ENCODE measurements at regions not wholly inside any gene's neighbourhood (a gene's known extent, or its start where the extent isn't known, plus 50 kb on each side); places are given as distances from the start of the nearest gene placed in this dataset.
"Not testable (repeated sequence)": the region's sequence is repeated elsewhere in the genome, so short reads cannot be mapped to it uniquely, and the experiment has no call there.

DNA sequence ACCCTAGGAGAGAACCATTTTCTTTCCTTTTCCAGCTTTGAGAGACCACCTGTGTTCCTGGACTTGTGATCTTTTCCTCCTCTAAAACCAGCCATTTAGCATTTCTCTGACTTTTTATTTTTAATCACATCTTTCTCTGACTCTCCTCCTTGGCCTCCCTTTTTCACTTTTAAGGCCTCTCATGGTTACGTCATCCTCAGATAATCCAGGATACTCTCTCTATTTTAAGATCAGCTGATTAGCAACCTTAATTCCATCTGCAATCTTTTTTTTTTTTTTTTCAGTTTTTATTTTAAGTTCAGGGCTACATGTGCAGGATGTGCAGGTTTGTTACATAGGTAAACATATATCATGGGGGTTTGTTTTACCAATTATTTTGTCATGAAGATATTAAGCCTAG lies 54.0 kb downstream of the RFPL4B start:
- no peak for DNase-seq (ENCODE audit: low read depth)

DNA sequence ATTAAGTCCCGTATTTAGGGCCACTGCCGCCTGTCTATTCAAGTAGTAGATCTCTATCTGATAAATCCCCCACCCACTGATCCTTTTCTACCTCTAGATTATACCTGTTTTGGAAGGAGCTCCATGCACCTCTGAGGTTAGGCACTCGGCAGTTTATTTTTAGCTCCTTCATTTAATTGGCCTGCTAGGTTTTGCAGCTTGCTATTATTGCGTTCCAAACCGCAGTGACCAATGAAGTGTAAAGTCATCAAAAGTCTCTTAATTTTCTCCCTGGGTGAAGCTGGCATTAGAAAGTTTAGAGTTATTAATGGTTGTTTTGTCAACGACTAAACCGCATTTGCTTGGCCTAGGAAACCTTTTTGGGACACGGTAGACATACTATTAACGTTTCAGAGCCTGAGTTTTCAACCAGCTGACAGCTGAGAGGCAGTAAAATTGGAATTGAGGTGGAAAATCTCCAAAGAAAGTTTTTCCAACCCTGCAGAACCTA lies 60.0 kb downstream of the RFPL4B start:
- DNase-seq (ENCODE audit: low read depth) = no peak

DNA sequence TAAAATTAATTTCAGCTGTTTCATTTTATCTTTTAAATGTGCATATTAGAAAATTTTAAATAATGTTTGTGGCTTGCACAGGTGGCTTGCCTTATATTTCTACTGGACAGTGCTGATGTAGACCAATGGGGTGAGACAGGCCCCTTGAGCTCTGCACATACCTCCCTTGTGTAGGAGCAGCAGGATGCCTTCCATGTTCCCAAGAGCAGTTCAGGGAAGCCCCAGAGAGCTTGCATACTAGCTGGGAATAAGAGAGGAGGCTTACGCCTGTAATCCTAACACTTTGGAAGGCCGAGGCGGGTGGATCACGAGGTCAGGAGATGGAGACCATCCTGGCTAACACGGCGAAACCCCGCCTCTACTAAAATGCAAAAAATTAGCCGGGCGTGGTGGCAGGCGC lies 61.4 kb downstream of the RFPL4B start:
- no peak for DNase-seq (ENCODE audit: low read depth)

DNA sequence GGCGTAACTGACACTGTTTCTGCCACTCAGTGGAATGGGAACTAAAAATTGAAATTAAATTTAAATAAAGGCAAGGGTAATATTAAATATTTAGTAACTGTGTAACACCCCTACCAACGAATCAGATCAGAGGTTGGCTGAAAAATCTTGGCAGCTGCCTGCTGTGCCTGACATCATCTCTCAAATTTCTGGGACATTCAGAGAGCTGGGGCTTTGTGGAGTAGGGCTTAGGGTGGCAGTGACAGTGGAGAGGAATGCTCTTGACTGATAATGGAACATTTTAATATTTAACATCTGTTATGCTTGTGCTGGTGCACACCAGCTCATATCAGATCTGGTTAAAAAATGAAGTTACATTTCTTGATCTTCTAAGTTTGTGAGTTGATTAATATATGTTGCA lies 62.2 kb downstream of the RFPL4B start:
- DNase-seq (ENCODE audit: low read depth) = no peak

DNA sequence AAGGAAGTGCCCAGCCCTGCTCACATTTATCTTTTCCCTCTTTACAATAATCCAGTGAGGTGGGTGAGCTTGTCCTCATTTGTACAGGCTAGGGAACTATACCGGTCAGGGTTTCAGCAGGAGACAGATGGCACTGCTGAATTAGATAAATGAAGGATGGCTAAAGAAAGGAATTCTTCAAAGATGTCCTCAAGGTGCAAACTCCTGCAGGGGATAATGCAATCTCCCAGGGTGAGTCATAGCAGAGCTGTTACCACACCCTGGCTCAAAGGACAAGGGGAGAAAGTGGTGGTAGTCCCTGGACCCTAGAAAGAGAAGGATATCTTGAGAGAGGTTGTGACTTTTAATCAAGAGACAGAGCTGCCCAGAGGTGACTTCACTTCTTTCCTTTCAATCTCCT lies 66.7 kb downstream of the RFPL4B start:
- DNase-seq (ENCODE audit: low read depth) = no peak

DNA sequence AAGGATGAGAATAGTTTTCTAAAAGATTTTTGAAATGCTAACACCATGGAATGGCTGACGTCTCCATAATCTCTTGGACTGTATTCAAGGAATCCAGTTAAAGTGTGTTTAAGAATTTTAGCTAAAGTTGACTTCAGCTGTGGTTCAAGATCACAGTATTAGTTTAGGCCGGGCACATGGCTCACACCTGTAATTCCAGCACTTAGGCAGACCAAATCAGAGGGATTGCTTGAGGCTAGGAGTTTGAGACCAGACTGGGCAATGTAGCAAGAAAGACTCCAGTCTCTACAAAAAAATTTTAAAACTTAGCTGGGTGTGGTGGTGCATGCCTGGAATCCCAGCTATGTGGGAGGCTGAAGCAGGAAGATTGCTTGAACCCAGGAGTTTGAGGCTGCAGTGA lies 68.2 kb downstream of the RFPL4B start:
- DNase-seq (ENCODE audit: low read depth) = no peak

DNA sequence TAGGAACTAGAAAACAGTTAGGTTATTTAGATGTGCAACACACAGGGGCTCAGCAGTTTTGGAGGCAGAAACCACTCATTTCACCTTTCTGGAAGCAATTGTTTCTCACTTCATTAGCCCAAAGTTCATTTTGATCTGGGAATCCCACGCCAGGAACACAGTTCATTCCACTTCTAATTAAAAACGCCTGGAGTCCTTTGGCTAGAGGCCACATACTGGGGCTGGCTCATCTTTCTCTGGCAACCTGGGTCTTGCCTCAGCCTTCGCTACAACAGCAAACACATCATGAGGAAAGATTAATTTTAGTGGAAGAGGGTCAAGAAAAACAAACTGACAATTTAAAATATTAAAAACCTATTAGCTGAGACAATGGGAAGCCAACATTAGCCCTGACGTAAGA lies 69.7 kb downstream of the RFPL4B start:
- DNase-seq (ENCODE audit: low read depth) = no peak

DNA sequence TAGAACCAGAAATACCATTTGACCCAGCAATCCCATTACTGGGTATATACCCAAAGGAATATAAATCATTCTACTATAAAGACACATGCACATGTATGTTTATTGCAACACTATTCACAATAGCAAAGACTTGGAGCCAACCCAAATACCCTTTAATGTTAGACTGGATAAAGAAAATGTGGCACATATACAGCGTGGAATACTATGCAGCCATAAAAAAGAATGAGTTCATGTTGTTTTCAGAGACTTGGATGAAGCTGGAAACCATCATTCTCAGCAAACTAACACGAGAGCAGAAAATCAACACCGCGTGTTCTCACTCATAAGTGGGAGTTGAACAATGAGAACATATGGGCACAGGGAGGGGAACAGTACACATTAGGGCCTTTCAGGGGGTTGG lies 79.9 kb downstream of the RFPL4B start:
- DNase-seq (ENCODE audit: low read depth) = not testable (repeated sequence)

DNA sequence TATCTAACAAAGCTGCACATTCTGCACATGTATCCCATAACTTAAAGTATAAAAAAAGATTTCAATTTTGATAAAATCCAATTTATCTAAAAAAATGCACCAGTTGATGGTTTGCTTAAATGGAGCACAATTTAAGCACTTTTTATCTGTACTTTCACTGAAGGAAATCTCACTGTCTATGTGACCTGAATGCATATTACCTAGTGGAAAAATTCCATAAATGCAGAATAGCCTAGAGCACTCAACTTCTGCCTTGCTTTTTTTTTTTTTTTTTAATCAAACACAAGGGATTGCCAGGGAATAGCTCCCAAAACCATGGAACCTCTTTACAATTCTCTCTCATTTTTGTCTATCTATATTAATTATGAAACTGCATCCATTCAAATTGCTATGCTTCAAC lies 80.4 kb downstream of the RFPL4B start:
- no peak for DNase-seq (ENCODE audit: low read depth)

DNA sequence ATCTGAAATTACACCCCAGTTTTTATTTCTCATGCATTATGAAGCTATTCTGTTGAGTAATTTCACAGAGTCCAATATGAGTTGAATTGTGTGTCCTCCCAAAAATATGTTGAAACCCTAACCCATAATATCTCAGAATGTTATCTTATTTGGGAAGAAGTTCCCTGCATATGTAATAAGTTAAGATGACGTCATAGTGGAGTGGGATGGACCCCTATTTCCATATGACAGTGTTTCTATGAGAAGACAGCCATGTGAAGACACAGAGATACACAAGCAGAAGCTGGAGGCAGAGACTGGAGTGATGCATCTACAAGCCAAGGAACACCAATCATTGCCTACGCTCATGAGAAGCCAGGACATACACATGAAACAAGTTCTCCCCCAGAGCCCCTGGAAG lies 81.3 kb downstream of the RFPL4B start:
- no peak for DNase-seq (ENCODE audit: low read depth)

DNA sequence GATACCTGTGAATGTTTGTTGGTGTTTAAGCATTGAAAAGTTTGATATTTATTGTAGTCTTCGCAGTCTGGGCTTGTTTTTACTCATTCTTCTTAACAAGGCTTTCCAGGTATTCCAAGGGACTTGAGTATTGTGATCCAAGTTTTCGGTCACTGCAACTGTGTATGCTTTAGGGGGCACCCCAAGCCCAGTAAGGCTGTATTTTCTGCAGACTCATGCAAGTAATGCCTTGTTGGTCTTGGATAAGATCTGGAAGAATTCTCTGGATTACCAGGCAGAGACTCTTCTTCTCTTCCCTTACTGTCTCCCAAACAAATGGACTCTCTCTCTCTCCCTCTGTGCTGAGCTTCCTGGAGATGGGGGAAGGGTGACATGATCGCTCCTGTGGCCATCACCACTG lies 82.1 kb downstream of the RFPL4B start:
- DNase-seq (ENCODE audit: low read depth) = peak; percentile 15

DNA sequence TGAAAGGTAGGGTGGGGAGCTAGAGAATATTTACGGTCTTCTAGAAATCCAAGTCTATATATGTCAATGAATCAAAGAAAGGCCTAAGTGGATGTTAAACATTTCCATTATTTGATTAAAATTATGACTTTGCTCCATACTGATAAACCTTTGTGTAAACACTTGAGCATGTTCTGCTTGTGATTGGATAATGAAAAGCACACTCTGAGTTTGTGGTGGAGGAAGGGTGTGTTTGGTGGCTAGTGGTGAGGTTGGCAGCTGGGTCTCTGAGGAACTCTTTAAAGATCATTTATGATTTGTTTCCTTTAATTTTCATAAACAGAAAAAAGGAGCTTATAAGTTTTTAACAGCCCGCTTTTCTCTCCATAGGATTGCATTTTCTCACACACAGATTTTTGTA lies 84.7 kb downstream of the RFPL4B start:
- no peak for DNase-seq (ENCODE audit: low read depth)

DNA sequence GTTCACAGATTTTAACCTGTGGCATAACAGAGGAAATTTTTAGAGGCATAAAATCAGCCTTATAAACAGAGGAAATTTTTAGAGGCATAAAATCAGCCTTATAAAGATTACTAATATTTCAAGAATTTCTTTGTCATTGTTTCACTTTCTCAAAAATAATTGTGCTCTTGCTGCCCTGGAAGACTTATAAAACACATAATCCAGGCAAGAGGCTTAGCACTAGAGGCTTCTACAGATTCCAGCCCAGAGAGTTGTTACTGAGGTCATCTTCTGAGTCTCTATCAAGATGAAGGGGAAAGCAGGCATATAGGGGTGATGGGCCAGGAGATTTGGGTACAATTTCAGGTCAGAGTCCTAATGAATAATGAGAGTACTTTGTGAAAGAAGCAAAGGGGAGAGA lies 85.7 kb downstream of the RFPL4B start:
- DNase-seq (ENCODE audit: low read depth) = peak; percentile 2

DNA sequence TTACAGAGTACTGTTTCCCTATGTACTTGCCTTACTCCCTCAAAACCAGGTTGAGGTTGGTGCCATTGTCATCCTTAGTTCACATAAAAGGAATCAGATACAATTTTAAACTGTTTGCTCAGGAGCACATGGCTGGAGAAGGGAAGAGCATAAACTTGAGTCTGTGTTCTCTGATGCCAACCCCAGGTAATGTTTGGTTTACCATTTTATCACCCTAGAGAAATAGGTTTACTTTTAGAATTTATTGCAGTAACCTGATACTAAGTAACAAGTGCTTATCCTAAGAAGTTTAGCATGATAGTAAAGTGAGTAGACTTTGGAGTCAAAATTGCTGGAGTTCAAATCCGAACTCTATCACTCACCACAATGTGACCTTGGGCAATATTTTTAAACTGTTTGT lies 86.3 kb downstream of the RFPL4B start:
- no peak for DNase-seq (ENCODE audit: low read depth)

DNA sequence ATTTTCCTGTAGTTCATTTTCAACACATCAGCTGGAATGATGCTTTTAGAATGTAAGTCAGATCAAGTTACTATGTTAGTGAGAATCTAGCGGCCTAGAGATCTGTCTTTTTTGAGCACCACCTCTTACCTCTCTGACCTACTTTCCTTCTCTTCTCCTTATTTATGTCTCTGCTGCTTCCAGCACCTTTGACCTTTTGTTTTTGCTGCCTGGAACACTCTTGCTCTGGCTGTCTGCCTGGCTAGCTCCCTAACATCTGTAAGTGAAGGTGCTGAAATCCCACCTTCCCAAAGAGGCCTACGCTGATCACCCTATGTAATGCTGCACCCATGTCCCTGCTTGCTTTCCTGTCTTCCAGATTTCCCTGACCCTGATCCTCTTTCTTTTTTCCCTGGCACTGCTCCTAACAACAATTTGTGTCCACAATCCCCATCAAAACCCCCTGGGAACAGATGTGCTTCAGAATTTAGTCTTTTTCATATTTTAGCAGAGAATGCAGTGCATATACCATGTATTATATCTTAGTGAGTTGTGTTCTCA lies 87.8 kb downstream of the RFPL4B start:
- no peak for DNase-seq (ENCODE audit: low read depth)

DNA sequence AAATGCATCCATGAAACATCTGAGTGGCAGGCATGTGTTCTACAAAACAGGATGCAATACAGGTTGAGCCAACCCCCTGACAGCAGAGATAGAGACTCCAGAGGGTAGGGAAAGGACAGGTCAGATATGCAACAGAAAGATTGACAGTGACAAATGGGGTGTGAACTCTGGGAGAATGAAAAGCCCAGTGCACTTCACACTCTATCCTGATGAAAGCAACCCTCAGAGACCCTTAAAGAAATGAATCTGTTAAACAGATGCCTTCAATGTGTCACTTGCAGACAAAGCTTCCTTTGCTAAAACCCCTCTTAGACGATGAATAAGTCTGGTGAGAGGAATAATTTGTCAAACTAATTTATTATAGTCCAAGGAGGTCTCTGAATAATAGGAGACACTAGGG lies 89.9 kb downstream of the RFPL4B start:
- no peak for DNase-seq (ENCODE audit: low read depth)

DNA sequence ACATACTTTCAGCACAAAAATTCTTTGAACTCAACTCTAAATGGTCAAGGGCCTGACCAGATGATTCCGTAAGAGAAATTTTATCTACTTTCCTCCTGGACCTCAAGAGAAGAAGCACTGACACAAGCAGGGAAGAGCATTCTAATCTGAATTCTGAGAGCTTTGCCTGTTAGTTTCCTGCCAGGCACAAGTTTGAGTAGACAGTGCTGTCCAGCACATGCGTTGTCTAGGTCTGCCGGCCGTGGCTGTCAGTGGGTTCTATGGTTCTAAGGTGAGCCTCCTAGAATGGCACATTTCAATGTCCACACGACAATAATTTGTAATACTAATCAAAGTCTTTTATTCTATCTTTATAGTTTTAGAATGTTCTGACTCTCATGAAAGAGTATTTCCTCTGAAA lies 91.9 kb downstream of the RFPL4B start:
- DNase-seq (ENCODE audit: low read depth) = no peak

DNA sequence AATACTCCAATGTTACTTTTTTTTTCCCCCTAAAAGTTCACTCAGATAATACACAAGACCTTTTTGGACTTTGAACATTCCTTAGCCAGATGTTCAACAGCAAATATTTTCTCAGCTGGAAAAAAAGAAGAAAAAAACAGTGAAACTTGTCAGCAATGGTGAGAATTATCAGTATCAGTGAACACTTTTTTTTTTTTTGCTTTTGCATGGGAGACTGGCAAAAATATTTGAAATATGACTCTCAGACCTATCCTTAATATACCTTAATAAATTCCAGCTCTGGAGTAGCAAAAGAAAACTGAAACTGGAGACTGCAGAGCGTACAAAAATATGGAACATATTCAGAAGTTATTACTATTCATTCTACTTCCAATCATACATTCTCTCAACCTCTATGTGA lies 92.3 kb downstream of the RFPL4B start:
- no peak for DNase-seq (ENCODE audit: low read depth)

DNA sequence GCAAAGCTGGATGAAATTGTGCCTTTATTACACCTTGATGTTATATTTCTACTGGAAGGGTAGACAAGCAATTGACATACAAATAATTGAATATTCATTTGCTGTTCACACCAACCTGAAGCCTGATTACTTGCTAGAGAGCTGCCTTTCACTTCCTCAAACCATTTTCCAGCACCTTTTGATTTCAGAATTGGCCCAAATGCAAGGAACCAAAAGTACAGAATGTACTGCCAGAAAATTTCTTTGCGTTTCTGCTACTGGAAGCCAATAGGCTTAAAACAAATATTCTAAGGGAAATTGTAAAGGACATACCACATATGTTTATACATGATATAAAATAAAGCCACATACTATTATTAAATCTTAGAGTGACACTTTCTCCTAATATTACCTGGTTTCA lies 94.5 kb downstream of the RFPL4B start:
- DNase-seq (ENCODE audit: low read depth) = no peak

DNA sequence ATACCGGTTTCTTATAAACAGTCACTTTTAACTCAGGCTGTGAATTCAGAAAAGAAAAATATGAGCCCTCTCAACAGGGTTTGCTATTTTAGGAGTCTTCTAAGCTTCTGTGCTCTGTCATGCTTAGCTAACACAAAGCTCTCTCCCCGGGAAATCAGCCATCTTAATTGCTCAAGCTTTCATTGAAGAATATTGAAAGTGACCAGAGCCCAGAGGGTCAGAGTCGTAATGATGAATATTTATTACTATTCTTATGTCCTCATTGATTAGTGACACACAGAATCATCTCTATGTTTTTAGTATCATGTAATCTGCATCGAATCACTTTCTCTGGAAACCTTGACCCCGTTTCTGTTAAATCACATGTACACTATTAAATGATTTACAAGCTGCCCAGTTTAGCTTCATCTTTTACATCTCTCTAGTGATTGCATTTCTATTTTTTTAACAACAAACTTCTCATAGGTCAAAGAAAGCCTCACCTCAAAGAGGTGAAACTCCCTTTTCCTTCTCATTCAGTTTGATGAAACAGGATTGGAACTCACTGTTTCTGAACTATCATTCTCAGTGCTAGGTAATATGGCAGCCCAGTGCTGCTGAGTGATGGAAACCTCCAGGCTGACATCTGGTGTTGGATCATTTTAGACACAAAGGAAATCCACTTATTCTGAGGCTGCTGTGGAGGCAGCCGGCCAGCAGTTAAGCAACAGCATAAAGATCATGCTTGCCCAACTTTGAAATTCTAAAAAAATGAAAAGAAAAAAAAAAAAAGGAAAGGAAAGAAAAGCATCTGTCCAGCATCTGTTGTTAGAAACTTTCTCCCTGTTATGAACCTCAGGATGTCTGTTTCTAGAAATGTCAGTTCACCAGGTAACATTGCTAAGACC lies 96.3 kb downstream of the RFPL4B start:
- DNase-seq (ENCODE audit: low read depth) = peak; percentile 83

DNA sequence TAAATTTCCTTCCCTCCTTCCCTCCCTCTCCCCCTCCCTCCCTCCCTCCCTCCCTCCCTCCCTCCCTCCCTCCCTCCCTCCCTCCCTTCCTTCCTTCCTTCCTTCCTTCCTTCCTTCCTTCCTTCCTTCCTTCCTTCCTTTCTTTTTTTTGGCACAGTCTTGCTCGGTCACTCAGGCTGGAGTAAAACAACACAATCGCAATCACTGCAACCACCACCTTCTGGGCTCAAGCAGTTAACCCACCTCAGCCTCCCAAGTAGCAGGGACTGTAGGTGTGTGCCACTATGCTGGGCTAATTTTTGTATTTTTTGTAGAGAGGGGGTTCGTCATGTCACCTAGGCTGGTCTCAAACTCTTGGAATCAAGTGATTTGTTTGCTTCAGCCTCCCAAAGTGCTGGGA lies 101.7 kb downstream of the RFPL4B start:
- DNase-seq (ENCODE audit: low read depth) = not testable (repeated sequence)

DNA sequence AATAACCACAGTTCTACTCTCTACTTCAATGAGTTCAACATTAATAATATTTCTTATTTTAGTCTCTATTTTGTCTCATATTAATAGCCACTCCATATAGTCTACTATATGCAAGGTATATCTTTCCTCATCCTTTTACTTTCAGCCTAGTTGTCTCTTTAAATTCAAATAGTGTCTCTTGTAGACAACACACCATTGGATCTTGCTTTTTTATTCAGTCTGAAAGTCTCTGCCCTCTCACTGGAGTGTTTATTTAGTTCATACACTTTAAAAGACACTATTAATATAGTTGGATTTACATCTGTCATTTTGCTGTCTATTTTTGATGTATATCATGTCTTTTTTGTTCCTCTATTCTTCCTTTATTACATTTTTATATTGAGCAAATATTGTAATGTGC lies 103.5 kb downstream of the RFPL4B start:
- DNase-seq (ENCODE audit: low read depth) = no peak

DNA sequence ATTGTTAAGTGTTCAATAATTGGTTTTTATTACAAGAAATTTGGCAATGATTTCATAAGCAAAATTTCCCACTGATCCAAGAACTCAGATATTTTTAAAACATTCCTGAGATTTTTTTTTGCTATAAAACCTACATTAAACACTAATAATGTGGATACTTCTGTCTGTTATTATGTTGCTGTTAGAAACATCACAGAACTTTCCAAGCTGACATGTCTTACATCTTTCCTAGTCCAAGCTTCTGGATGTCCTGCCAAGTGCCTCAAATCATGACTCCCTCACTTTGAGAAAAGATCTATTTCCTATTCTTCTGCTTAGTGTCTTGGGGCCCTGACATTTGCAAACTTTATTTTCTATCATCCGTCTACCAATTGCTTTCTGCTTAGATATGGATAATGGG lies 110.8 kb downstream of the RFPL4B start:
- no peak for DNase-seq (ENCODE audit: low read depth)

DNA sequence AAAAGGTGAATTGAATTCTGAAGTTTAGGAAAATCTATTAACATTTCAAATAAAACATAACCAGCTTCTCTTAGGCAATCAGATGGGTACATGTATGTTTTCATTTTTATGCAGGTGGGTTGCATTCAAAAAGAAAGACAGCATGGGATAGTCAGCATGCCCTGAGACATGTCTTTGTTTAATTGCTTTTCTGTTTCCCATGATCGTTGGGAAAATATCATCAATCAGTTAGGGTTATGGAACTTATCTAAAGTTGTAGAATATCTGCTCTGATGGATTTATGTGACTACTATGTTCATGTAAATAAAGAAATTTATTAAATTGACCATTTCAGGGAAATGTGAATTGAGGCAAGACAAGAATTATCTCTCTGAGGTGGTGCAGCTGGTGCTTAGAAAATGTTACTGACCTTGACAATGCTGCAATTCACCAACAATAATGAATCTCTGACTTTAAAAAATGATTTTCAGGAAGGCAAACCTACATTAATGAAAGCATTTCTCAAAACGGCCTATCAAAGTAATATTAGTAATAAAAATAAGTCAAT lies 112.7 kb downstream of the RFPL4B start:
- DNase-seq (ENCODE audit: low read depth) = no peak

Data from stromal cell of bone marrow (primary cell).